Jurkat, Clone E6-1 (cell line): ENCODE measurements at regions not wholly inside any gene's neighbourhood (a gene's known extent, or its start where the extent isn't known, plus 50 kb on each side); places are given as distances from the start of the nearest gene placed in this dataset.

Source experiments
- DNase-seq: peaks from one replicate; pipeline ENCODE4 v3.0.0-alpha.2; 2011; ENCODE audit warnings: low read depth, low spot score
- H3K4me3 ChIP-seq: 2 replicates; pipeline ENCODE4 v1.5.1; 2011; ENCODE audit warnings: mild to moderate bottlenecking, low read length, control low read depth, moderate library complexity

GRCh38 chr1:55861676-55862340 lies 646.6 kb upstream of the USP24 start:
- no peak for DNase-seq
- H3K4me3 ChIP-seq = no peak overlapping the region

GRCh38 chr1:55860798-55861519 lies 645.8 kb upstream of the USP24 start:
- no peak overlapping the region for H3K4me3 ChIP-seq
- no peak for DNase-seq

- no peak for DNase-seq
- no peak overlapping the region for H3K4me3 ChIP-seq
Observed at GRCh38 chr1:55860326-55860725, 645.2 kb upstream of the USP24 start.

- no peak for DNase-seq
- H3K4me3 ChIP-seq = no peak overlapping the region
Observed at GRCh38 chr1:55854911-55855310, 639.7 kb upstream of the USP24 start.

DNA sequence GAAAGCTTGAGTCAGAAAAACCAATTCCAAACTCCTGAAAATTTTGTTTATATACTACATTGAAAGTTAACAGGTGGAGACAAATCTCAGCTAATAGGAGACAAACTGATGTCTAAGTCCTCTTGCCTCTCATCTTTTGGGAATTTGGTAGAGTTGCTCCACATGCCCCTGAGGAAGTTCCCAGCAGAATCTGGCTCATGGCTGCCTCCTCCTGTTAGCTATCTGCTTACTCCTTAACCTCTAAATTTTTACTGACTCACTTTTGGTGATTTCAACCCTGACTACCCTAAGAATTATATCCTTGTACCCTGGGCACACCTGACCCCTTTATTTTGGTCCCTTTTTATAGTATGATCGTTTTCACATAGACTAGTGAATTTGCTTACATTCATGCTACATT lies 633.7 kb upstream of the USP24 start:
- H3K4me3 ChIP-seq = no peak overlapping the region
- no peak for DNase-seq

GRCh38 chr1:55846051-55846450 lies 630.9 kb upstream of the USP24 start:
- no peak overlapping the region for H3K4me3 ChIP-seq
- DNase-seq = no peak

- DNase-seq = no peak
- no peak overlapping the region for H3K4me3 ChIP-seq
Observed at GRCh38 chr1:55844322-55844721, 629.2 kb upstream of the USP24 start.

GRCh38 chr1:55839626-55840025 lies 624.5 kb upstream of the USP24 start:
- no peak overlapping the region for H3K4me3 ChIP-seq
- no peak for DNase-seq

GRCh38 chr1:55839221-55839620 lies 624.1 kb upstream of the USP24 start:
- no peak overlapping the region for H3K4me3 ChIP-seq
- DNase-seq = no peak

GRCh38 chr1:55836086-55836485 lies 620.9 kb upstream of the USP24 start:
- DNase-seq = peak; percentile 18
- H3K4me3 ChIP-seq = no peak overlapping the region

DNA sequence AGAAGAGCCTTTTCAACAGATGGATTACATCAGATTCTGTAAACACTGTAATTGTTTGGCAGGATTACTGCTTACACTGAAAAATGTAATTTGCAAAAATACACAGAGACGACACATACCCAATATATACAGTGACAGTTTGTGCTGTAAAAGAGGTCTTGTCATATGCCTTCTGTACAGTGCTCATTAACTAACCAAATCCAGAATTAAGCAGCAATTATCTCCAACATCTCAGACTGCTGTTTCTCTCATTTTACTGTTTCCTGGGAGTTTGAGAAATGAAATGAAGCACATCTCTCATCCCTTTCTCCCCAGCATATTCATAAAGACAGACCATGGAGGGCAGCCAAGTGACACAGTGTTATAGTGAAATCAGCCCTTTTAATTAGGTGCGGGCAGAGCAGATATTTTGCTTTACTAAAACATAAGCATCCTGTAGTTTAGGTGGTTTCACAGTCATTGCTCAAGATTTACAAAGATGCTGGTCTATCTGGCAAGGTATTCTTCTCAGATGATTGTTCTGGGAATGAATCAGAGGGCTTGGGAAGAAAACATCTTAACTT lies 618.4 kb upstream of the USP24 start:
- no peak overlapping the region for H3K4me3 ChIP-seq
- DNase-seq = no peak

- H3K4me3 ChIP-seq = no peak overlapping the region
Observed at GRCh38 chr1:55831759-55832158, 616.6 kb upstream of the USP24 start.

DNA sequence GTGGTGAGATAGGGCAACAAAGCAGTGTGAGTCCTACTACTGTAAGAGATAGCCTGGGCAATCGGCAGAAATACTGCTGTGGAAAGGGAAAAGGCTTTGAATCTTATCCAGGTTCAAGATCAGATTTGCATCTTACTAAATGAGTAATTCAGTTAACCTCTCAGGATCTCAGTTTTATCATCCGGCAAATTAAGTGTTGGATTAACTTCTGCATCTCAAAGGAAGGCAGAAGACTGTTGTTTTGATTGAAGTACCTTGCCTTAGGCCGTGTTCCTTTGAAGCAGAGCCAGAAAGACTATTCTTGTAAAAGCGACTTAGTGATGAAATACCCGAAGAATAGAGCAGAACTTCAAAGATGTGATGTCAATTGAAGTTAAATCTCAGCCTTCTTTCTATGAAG lies 612.9 kb upstream of the USP24 start:
- no peak for DNase-seq
- no peak overlapping the region for H3K4me3 ChIP-seq

More at GRCh38 chr1:55831759-55832158, 616.6 kb upstream of the USP24 start:
- peak; percentile 69 for DNase-seq

DNA sequence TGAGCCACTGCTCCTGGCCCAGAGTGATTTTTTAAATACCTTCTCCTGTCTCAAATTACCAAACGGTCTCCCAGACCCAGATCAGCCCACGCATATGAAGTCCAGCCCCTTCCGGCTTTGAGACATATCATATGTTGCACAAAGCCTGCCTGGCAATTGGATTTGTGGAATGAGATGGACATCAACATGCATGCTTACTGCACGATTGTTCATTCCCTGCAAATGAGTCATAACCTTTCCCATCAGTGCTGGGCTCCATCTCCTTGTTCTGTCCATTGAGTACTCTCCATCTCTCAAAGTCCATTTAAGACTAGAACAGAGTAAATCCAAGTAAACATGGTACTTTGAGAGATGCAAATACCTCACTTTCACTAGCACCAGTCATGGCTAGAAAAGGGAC lies 612.2 kb upstream of the USP24 start:
- no peak for DNase-seq
- H3K4me3 ChIP-seq = no peak overlapping the region

- DNase-seq = no peak
Observed at GRCh38 chr1:55826381-55827080, 611.4 kb upstream of the USP24 start.

DNA sequence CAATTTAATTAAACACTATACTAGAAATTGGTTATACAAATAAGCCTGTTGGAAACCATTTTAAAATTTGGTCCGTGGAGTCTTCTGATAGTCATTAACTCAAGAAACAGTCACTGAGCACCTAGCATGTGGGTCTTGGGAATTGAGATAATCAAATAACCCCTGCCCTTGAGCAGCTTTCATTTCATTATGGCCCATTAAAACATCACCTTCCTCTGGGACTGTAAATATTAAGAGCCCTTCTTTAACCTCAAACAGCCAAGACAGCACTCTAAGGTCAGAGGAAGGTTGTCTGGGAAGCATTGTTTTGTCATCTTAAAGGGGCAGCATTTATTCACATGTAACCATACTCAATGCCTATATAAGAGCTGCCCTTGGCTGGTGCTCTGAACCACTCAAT lies 610.3 kb upstream of the USP24 start:
- DNase-seq = no peak
- H3K4me3 ChIP-seq = no peak overlapping the region

More at GRCh38 chr1:55826381-55827080, 611.4 kb upstream of the USP24 start:
- H3K4me3 ChIP-seq = no peak overlapping the region

- no peak overlapping the region for H3K4me3 ChIP-seq
- no peak for DNase-seq
Observed at GRCh38 chr1:55824251-55824640, 609.1 kb upstream of the USP24 start.

GRCh38 chr1:55823541-55824250 lies 608.5 kb upstream of the USP24 start:
- H3K4me3 ChIP-seq = no peak overlapping the region
- DNase-seq = no peak

- H3K4me3 ChIP-seq = no peak overlapping the region
Observed at GRCh38 chr1:55822891-55823290, 607.7 kb upstream of the USP24 start.

More at GRCh38 chr1:55822891-55823290, 607.7 kb upstream of the USP24 start:
- no peak for DNase-seq
